SK-N-MC (cell line): ENCODE measurements at regions not wholly inside any gene's neighbourhood (a gene's known extent, or its start where the extent isn't known, plus 50 kb on each side); places are given as distances from the start of the nearest gene placed in this dataset.

Experiments used
- DNase-seq: peaks from one replicate; pipeline ENCODE4 v3.0.0-alpha.2; 2011; ENCODE audit warnings: low read depth, low spot score
- H3K27ac ChIP-seq: fragments of 200-600 bp; sonication (generic); 2 replicates; pipeline ENCODE4 v1.5.1; 2016; ENCODE audit warnings: mixed run types
- H3K36me3 ChIP-seq: fragments of 200-600 bp; sonication (generic); 2 replicates; pipeline ENCODE4 v1.6.1; 2017; ENCODE audit warnings: antibody characterized with exemption, low read length, mixed read lengths; ENCODE audit not compliant: insufficient read depth
- H3K4me3 ChIP-seq: fragments of 200-600 bp; sonication (generic); 2 replicates; pipeline ENCODE4 v1.5.1; 2016
- H3K9ac ChIP-seq: fragments of 200-600 bp; sonication (generic); 2 replicates; pipeline ENCODE4 v1.8.0; 2017; ENCODE audit warnings: mixed run types, mixed read lengths; ENCODE audit not compliant: insufficient read length
- H3K9me3 ChIP-seq: fragments of 200-600 bp; sonication (generic); 2 replicates; pipeline ENCODE4 v1.6.1; 2017; ENCODE audit warnings: low read depth, mild to moderate bottlenecking, antibody characterized with exemption, low read length, moderate library complexity, mixed read lengths
- EZH2 ChIP-seq: fragments of 200-600 bp; sonication (generic); IDR thresholded peaks from one replicate; pipeline ENCODE4 v1.6.1; 2017; ENCODE audit warnings: antibody characterized with exemption
- FOXP2 ChIP-seq: optimal IDR thresholded peaks from 2 replicates; pipeline ENCODE3; 2011; ENCODE audit warnings: mild to moderate bottlenecking, moderate library complexity; ENCODE audit not compliant: insufficient read depth; ENCODE audit errors: extremely low read length, control extremely low read depth
- POLR2AphosphoS5 ChIP-seq: IDR thresholded peaks from 2 replicates; pipeline ENCODE4 v1.6.1; 2012; ENCODE audit warnings: mild to moderate bottlenecking, low read depth, low read length, borderline replicate concordance

GRCh38 chr20:11012975-11013374 lies 339.2 kb upstream of the JAG1 start:
- no peak overlapping the region for H3K27ac ChIP-seq
- no peak overlapping the region for H3K4me3 ChIP-seq
- DNase-seq: no peak
- TF ChIP-seq POLR2AphosphoS5 (no peak), EZH2 (no peak), FOXP2 (no peak)
- H3K9me3 ChIP-seq: no peaks in the 10 kb centered on the region
- no peak overlapping the region for H3K9ac ChIP-seq
- no peaks in the 10 kb centered on the region for H3K36me3 ChIP-seq

GRCh38 chr20:11013801-11014200 lies 340.0 kb upstream of the JAG1 start:
- Histone ChIP-seq H3K4me3 (no peak overlapping the region), H3K9ac (no peak overlapping the region), H3K36me3 (no peaks in the 10 kb centered on the region), H3K27ac (no peak overlapping the region), H3K9me3 (no peaks in the 10 kb centered on the region)
- DNase-seq: no peak
- TF ChIP-seq POLR2AphosphoS5 (no peak), FOXP2 (no peak), EZH2 (no peak)

GRCh38 chr20:11015440-11015839 lies 341.6 kb upstream of the JAG1 start:
- no peak overlapping the region for H3K9ac ChIP-seq
- TF ChIP-seq FOXP2 (no peak), POLR2AphosphoS5 (no peak), EZH2 (no peak)

GRCh38 chr20:11017446-11017845 lies 343.6 kb upstream of the JAG1 start:
- no peak overlapping the region for H3K27ac ChIP-seq
- no peak overlapping the region for H3K9ac ChIP-seq
- no peaks in the 10 kb centered on the region for H3K36me3 ChIP-seq
- no peak for DNase-seq
- TF ChIP-seq EZH2 (no peak), FOXP2 (no peak), POLR2AphosphoS5 (no peak)
- H3K4me3 ChIP-seq: no peak overlapping the region
- no peaks in the 10 kb centered on the region for H3K9me3 ChIP-seq

More at GRCh38 chr20:11015440-11015839, 341.6 kb upstream of the JAG1 start:
- Histone ChIP-seq H3K36me3 (no peaks in the 10 kb centered on the region), H3K4me3 (no peak overlapping the region), H3K27ac (no peak overlapping the region), H3K9me3 (no peaks in the 10 kb centered on the region)
- no peak for DNase-seq

- no peak overlapping the region for H3K4me3 ChIP-seq
- DNase-seq: no peak
- TF ChIP-seq FOXP2: no peak
- no peak for TF ChIP-seq EZH2
- no peak for TF ChIP-seq POLR2AphosphoS5
- H3K36me3 ChIP-seq: no peaks in the 10 kb centered on the region
- no peak overlapping the region for H3K9ac ChIP-seq
- no peak overlapping the region for H3K27ac ChIP-seq
- H3K9me3 ChIP-seq: no peaks in the 10 kb centered on the region
Measured at GRCh38 chr20:11018668-11019170, 344.9 kb upstream of the JAG1 start.

GRCh38 chr20:11020712-11021111 lies 346.9 kb upstream of the JAG1 start:
- Histone ChIP-seq H3K9ac (no peak overlapping the region), H3K27ac (no peak overlapping the region), H3K36me3 (no peaks in the 10 kb centered on the region), H3K4me3 (no peak overlapping the region), H3K9me3 (no peaks in the 10 kb centered on the region)
- no peak for DNase-seq
- no peak for TF ChIP-seq EZH2
- TF ChIP-seq FOXP2: no peak
- no peak for TF ChIP-seq POLR2AphosphoS5

- H3K4me3 ChIP-seq: no peak overlapping the region
- TF ChIP-seq EZH2 (no peak), POLR2AphosphoS5 (no peak), FOXP2 (no peak)
- no peak for DNase-seq
- H3K9ac ChIP-seq: no peak overlapping the region
- H3K27ac ChIP-seq: no peak overlapping the region
- H3K9me3 ChIP-seq: no peaks in the 10 kb centered on the region
- no peaks in the 10 kb centered on the region for H3K36me3 ChIP-seq
Measured at GRCh38 chr20:11027224-11027623, 353.4 kb upstream of the JAG1 start.

- Histone ChIP-seq H3K4me3 (no peak overlapping the region), H3K9ac (no peak overlapping the region), H3K9me3 (no peaks in the 10 kb centered on the region), H3K27ac (no peak overlapping the region), H3K36me3 (no peaks in the 10 kb centered on the region)
- DNase-seq: no peak
- TF ChIP-seq POLR2AphosphoS5: no peak
- no peak for TF ChIP-seq FOXP2
- TF ChIP-seq EZH2: no peak
Measured at GRCh38 chr20:11030351-11030750, 356.6 kb upstream of the JAG1 start.

GRCh38 chr20:11031300-11031699 lies 357.5 kb upstream of the JAG1 start:
- no peak for DNase-seq
- H3K9ac ChIP-seq: no peak overlapping the region

More at GRCh38 chr20:11031300-11031699, 357.5 kb upstream of the JAG1 start:
- no peak for TF ChIP-seq FOXP2
- TF ChIP-seq EZH2: no peak
- TF ChIP-seq POLR2AphosphoS5: no peak
- no peaks in the 10 kb centered on the region for H3K9me3 ChIP-seq
- H3K27ac ChIP-seq: no peak overlapping the region
- no peak overlapping the region for H3K4me3 ChIP-seq
- H3K36me3 ChIP-seq: no peaks in the 10 kb centered on the region
